ENCODE measurements at regions not wholly inside any gene's neighbourhood (a gene's known extent, or its start where the extent isn't known, plus 50 kb on each side); places are given as distances from the start of the nearest gene placed in this dataset.

DNA sequence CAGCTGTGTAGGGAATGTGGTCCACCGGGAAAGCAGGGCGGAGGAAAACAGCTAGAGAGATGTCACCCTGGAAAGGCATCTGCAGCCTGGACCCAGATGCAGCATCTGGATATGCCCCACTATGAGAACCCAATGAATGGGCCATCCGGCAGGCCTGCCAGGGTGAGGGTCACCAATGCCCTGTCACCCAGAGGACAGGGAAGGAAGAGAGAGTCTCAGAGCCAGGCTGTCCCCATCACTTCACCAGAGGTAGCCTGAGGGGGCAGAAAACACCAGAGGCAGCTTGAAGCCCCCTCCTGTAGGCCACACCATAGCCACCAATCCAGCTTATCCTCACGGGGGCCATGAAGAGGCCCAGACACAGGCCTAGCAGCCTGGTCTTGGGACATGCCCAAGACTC lies 118.8 kb downstream of the TUBA3C start:
- peaks cover 30% of the 10 kb centered on the region for H3K9me3 Mint-ChIP-seq (ENCODE audit: unreplicated experiment)
- no peaks in the 10 kb centered on the region for H3K4me1 Mint-ChIP-seq (ENCODE audit: unreplicated experiment)
- H3K4me3 Mint-ChIP-seq (ENCODE audit: unreplicated experiment), result no peak overlapping the region
- H3K27me3 Mint-ChIP-seq (ENCODE audit: unreplicated experiment), result no peaks in the 10 kb centered on the region
- TF ChIP-seq, protein P1, sequence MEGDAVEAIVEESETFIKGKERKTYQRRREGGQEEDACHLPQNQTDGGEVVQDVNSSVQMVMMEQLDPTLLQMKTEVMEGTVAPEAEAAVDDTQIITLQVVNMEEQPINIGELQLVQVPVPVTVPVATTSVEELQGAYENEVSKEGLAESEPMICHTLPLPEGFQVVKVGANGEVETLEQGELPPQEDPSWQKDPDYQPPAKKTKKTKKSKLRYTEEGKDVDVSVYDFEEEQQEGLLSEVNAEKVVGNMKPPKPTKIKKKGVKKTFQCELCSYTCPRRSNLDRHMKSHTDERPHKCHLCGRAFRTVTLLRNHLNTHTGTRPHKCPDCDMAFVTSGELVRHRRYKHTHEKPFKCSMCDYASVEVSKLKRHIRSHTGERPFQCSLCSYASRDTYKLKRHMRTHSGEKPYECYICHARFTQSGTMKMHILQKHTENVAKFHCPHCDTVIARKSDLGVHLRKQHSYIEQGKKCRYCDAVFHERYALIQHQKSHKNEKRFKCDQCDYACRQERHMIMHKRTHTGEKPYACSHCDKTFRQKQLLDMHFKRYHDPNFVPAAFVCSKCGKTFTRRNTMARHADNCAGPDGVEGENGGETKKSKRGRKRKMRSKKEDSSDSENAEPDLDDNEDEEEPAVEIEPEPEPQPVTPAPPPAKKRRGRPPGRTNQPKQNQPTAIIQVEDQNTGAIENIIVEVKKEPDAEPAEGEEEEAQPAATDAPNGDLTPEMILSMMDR (IDR thresholded peaks at IDR 0.05), result no peak
- no peaks in the 10 kb centered on the region for H3K36me3 Mint-ChIP-seq (ENCODE audit: unreplicated experiment)
- no peak overlapping the region for H3K27ac Mint-ChIP-seq (ENCODE audit: unreplicated experiment)
- DNase-seq (ENCODE audit: extremely low spot score, unreplicated experiment), result peak; percentile 67

GRCh38 chr13:19062019-19062646 lies 119.5 kb downstream of the TUBA3C start:
- Mint-ChIP-seq H3K27me3 (ENCODE audit: unreplicated experiment) (no peaks in the 10 kb centered on the region), H3K9me3 (ENCODE audit: unreplicated experiment) (peaks cover 30% of the 10 kb centered on the region), H3K36me3 (ENCODE audit: unreplicated experiment) (no peaks in the 10 kb centered on the region), H3K27ac (ENCODE audit: unreplicated experiment) (no peak overlapping the region), H3K4me3 (ENCODE audit: unreplicated experiment) (no peak overlapping the region), H3K4me1 (ENCODE audit: unreplicated experiment) (no peaks in the 10 kb centered on the region)
- TF ChIP-seq, protein P1 (IDR thresholded peaks at IDR 0.05), result no peak
- DNase-seq (ENCODE audit: extremely low spot score, unreplicated experiment), result peak; percentile 80

DNA sequence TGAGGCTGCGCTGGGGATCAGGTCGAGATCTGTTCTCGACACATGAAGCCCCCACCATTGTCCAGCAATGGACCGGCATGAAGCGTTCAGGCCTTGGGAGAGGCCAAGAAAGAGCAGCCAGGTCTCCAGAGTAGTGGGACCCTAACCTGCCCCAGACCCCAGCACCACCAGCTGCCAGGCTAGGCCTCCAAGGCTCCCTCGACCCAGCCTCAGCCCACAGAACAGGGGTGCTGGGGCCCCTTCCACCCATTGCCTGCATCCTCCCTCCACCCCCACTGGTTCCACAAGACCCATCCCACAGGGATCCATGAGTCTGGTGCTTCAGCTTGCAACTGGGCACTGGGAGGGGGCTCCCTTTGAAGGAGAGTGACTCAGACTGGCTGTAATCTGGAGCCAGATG lies 120.3 kb downstream of the TUBA3C start:
- Mint-ChIP-seq H3K4me1 (ENCODE audit: unreplicated experiment) (no peaks in the 10 kb centered on the region), H3K27me3 (ENCODE audit: unreplicated experiment) (no peaks in the 10 kb centered on the region), H3K36me3 (ENCODE audit: unreplicated experiment) (no peaks in the 10 kb centered on the region), H3K27ac (ENCODE audit: unreplicated experiment) (no peak overlapping the region), H3K9me3 (ENCODE audit: unreplicated experiment) (peaks cover 29% of the 10 kb centered on the region), H3K4me3 (ENCODE audit: unreplicated experiment) (no peak overlapping the region)
- DNase-seq (ENCODE audit: extremely low spot score, unreplicated experiment), result peak; percentile 81
- TF ChIP-seq, protein P1 (IDR thresholded peaks at IDR 0.05), result no peak

DNA sequence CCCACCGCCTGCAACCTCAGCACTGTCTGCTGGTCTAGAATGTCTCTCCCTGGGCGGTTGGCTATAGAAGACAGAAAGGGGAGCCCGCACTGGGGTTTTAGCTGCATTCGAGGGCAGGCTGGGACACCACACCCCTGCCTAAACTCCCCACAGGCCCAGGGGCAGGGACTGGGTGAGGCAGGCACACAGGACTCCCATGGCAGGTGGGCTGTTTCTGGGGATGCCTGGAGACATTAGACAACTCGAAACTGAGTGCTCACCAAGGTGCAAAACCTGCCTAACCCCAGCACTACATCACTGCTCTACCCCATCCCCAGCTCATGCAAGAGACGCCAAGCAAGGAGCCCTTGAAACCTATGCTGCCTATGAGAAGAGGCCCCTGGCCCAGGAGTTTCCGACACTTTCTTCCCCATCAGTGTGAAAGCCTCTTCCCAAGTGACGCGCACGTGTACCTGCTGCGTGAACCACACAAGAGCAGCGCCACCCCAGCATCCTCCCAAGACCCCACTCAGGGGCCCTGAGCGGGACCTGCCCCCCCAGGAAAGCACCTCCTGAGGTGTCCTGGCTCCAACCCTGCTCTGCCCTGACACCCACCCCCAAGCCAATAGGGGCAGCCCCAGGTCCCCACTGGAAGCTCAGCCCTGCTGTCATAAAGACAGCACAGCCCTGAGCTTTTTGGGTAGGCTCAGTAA lies 121.2 kb downstream of the TUBA3C start:
- Mint-ChIP-seq H3K4me1 (ENCODE audit: unreplicated experiment) (no peaks in the 10 kb centered on the region), H3K4me3 (ENCODE audit: unreplicated experiment) (no peak overlapping the region)

More for the DNA sequence above, 121.2 kb downstream of the TUBA3C start:
- TF ChIP-seq, protein P1 (IDR thresholded peaks at IDR 0.05), result no peak
- Mint-ChIP-seq H3K27me3 (ENCODE audit: unreplicated experiment) (no peaks in the 10 kb centered on the region), H3K9me3 (ENCODE audit: unreplicated experiment) (peaks cover 21% of the 10 kb centered on the region), H3K27ac (ENCODE audit: unreplicated experiment) (no peak overlapping the region), H3K36me3 (ENCODE audit: unreplicated experiment) (no peaks in the 10 kb centered on the region)
- DNase-seq (ENCODE audit: extremely low spot score, unreplicated experiment), result no peak

Data from osteocyte (in vitro differentiated cells).